HepG2 (cell line): ENCODE measurements at regions not wholly inside any gene's neighbourhood (a gene's known extent, or its start where the extent isn't known, plus 50 kb on each side); places are given as distances from the start of the nearest gene placed in this dataset.

ENCODE experiments used
- ATAC-seq: fragments of 200-7000 bp; cut with Tn5 transposase; 3 replicates; pipeline ENCODE4 v1.9.1; 2020; ENCODE audit warnings: mild to moderate bottlenecking, moderate library complexity
- BruUV-seq: library from RNA; stranded (reverse); fragments of 400-500 nt; replicated peaks from 2 replicates; lab custom pipeline; 2021; lab: Mats Ljungman, UMichigan
- CTCF ChIA-PET: fragments of 300-600 bp; formaldehyde crosslinking; extraction: SDS; loops from one replicate; lab custom pipeline; 2021; ENCODE audit warnings: low total read pairs, inconsistent platforms, low intra/inter-chr PET ratio; lab: Yijun Ruan, JAX
- POLR2A ChIA-PET: fragments of 350-600 bp; sonication (Branson Sonifier 250); formaldehyde crosslinking; loops from one replicate; lab custom pipeline; 2020; ENCODE audit warnings: antibody characterized with exemption, inconsistent platforms; lab: Yijun Ruan, JAX
- DNase-seq: peaks from one replicate; pipeline ENCODE4 v3.0.0-alpha.2; 2015; ENCODE audit warnings: low spot score
- FAIRE-seq: peaks from 3 replicates; lab custom pipeline; 2011; peaks lifted over from hg19 to GRCh38; lab: Jason Lieb, UNC
- H2AFZ ChIP-seq: one replicate; pipeline ENCODE4 v1.6.1; 2011; ENCODE audit warnings: low read length, inconsistent platforms
- H3K27ac ChIP-seq: fragments of 300-600 bp; 3 replicates; pipeline ENCODE4 v1.8.0; 2011; ENCODE audit warnings: mixed run types, mild to moderate bottlenecking, mixed read lengths, low read length, inconsistent platforms; ENCODE audit not compliant: insufficient read depth; ENCODE audit errors: extremely low read length
- H3K27me3 ChIP-seq, 2 experiments: fragments of 200-600 bp in 1 of 2; 2 replicates in 1 of 2; 3 replicates in 1 of 2; pipeline versions ENCODE4 v1.6.0 to v1.8.0; 2011; ENCODE audit warnings: low read length in 2 of 2, mild to moderate bottlenecking in 2 of 2, moderate library complexity in 2 of 2, inconsistent platforms in 1 of 2; ENCODE audit not compliant: insufficient read depth in 2 of 2, control insufficient read depth in 1 of 2
- H3K36me3 ChIP-seq, 2 experiments: fragments of 200-600 bp in 1 of 2; replicated peaks in 1 of 2; 2 replicates in 1 of 2; 3 replicates in 1 of 2; pipeline versions ENCODE4 v1.5.1 to v1.8.0; 2011; ENCODE audit warnings: low read length in 2 of 2, inconsistent platforms in 1 of 2; ENCODE audit not compliant: insufficient read depth in 2 of 2, control insufficient read depth in 1 of 2
- H3K4me1 ChIP-seq: 2 replicates; pipeline ENCODE4 v1.5.1; 2012; ENCODE audit warnings: low read length, inconsistent platforms; ENCODE audit not compliant: insufficient read depth
- H3K4me2 ChIP-seq: 2 replicates; pipeline ENCODE4 v1.6.0; 2011; ENCODE audit warnings: low read depth, low read length, inconsistent platforms
- H3K4me3 ChIP-seq, 3 experiments: fragments of 200-600 bp in 1 of 3; sonication (generic), shearing (Covaris generic) in 1 of 3; replicated peaks in 1 of 3; 2 replicates each; pipeline ENCODE4 v1.5.1; 2011 to 2016; ENCODE audit warnings: low read length in 3 of 3, inconsistent platforms in 2 of 3, low read depth in 2 of 3, mild to moderate bottlenecking in 2 of 3, control low read depth in 1 of 3, mixed read lengths in 1 of 3; ENCODE audit not compliant: insufficient read depth in 1 of 3
- H3K79me2 ChIP-seq: one replicate; pipeline ENCODE4 v1.6.1; 2011; ENCODE audit warnings: low read length, inconsistent platforms; ENCODE audit not compliant: insufficient read depth
- H3K9ac ChIP-seq: 2 replicates; pipeline ENCODE4 v1.6.0; 2011; ENCODE audit warnings: mild to moderate bottlenecking, low read depth, low read length, inconsistent platforms; ENCODE audit not compliant: insufficient read depth
- H3K9me3 ChIP-seq: 2 replicates; pipeline ENCODE4 v1.5.1; 2012; ENCODE audit warnings: mild to moderate bottlenecking, low read length
- H4K20me1 ChIP-seq: 2 replicates; pipeline ENCODE4 v1.6.0; 2011; ENCODE audit warnings: inconsistent platforms, mild to moderate bottlenecking, low read length, moderate library complexity; ENCODE audit not compliant: insufficient read depth
- ARID2 ChIP-seq: sonication (generic); formaldehyde crosslinking; IDR thresholded peaks from 2 replicates; pipeline ENCODE4 v1.8.1; 2022; ENCODE audit warnings: mild to moderate bottlenecking, missing genetic modification reagents, borderline replicate concordance
- ATAD3A ChIP-seq: sonication (generic); formaldehyde crosslinking; IDR thresholded peaks from 2 replicates; pipeline ENCODE4 v1.4.0; 2020; ENCODE audit warnings: missing genetic modification reagents
- BCL6 ChIP-seq: IDR thresholded peaks from 2 replicates; pipeline ENCODE4 v1.6.1; 2016; ENCODE audit warnings: missing genetic modification reagents, missing compliant biosample characterization
- CENPBD1 ChIP-seq: sonication (generic); formaldehyde crosslinking; IDR thresholded peaks from 2 replicates; pipeline ENCODE4 v1.8.0; 2022; ENCODE audit warnings: missing genetic modification reagents, low read depth, mild to moderate bottlenecking, borderline replicate concordance
- CERS6 ChIP-seq: sonication (generic); formaldehyde crosslinking; IDR thresholded peaks from 2 replicates; pipeline ENCODE4 v1.5.0; 2020; ENCODE audit warnings: missing genetic modification reagents
- GATAD1 ChIP-seq: IDR thresholded peaks from 2 replicates; pipeline ENCODE4 v1.6.1; 2016; ENCODE audit warnings: missing genetic modification reagents, missing compliant biosample characterization
- GZF1 ChIP-seq: sonication (generic); formaldehyde crosslinking; IDR thresholded peaks from 2 replicates; pipeline ENCODE4 v1.5.1; 2020; ENCODE audit warnings: mild to moderate bottlenecking, missing genetic modification reagents
- IRF2 ChIP-seq: IDR thresholded peaks from 2 replicates; pipeline ENCODE4 v1.6.1; 2018; ENCODE audit warnings: missing genetic modification reagents, missing compliant biosample characterization
- KLF16 ChIP-seq, 2 experiments: sonication (generic) in 1 of 2; formaldehyde crosslinking in 1 of 2; IDR thresholded peaks; 2 replicates each; pipeline versions ENCODE4 v1.6.1 to v1.8.0; 2016 to 2023; ENCODE audit warnings: missing genetic modification reagents in 2 of 2, missing compliant biosample characterization in 1 of 2
- MATR3 ChIP-seq: sonication (generic); formaldehyde crosslinking; IDR thresholded peaks from 2 replicates; pipeline ENCODE4 v1.4.0; 2020; ENCODE audit warnings: missing genetic modification reagents
- MED13 ChIP-seq: sonication (generic); formaldehyde crosslinking; IDR thresholded peaks from 2 replicates; pipeline ENCODE4 v1.5.0; 2020; ENCODE audit warnings: missing genetic modification reagents
- NFATC3 ChIP-seq: sonication (generic); formaldehyde crosslinking; IDR thresholded peaks from 2 replicates; pipeline ENCODE4 v1.5.1; 2020; ENCODE audit warnings: mild to moderate bottlenecking, missing genetic modification reagents
- NFRKB ChIP-seq: fragments of 450-650 bp; IDR thresholded peaks from 2 replicates; pipeline ENCODE4 v1.6.1; 2017
- PCBP1 ChIP-seq: fragments of 200-400 bp; formaldehyde crosslinking; IDR thresholded peaks from 2 replicates; pipeline ENCODE4 v1.6.1; 2017; ENCODE audit warnings: mild to moderate bottlenecking, low read depth, low read length, borderline replicate concordance
- RAD21 ChIP-seq: fragments of 450-650 bp; formaldehyde crosslinking; IDR thresholded peaks from 2 replicates; pipeline ENCODE4 v1.5.0; 2020; ENCODE audit warnings: mild to moderate bottlenecking
- SOX5 ChIP-seq: IDR thresholded peaks from 2 replicates; pipeline ENCODE4 v1.6.1; 2016; ENCODE audit warnings: borderline replicate concordance
- SP1 ChIP-seq, 2 experiments: fragments of 450-650 bp in 1 of 2; sonication (generic) in 1 of 2; formaldehyde crosslinking in 1 of 2; IDR thresholded peaks; 2 replicates each; pipeline versions ENCODE4 v1.4.0 to v1.6.1; 2016 to 2020; ENCODE audit warnings: missing genetic modification reagents in 1 of 2
- ZBTB7B ChIP-seq: sonication (generic); formaldehyde crosslinking; IDR thresholded peaks from 2 replicates; pipeline ENCODE4 v1.4.0; 2020; ENCODE audit warnings: missing genetic modification reagents
- ZNF34 ChIP-seq: sonication (generic); formaldehyde crosslinking; IDR thresholded peaks from 2 replicates; pipeline ENCODE4 v1.4.0; 2020; ENCODE audit warnings: mild to moderate bottlenecking, missing genetic modification reagents, borderline replicate concordance
- ZNF468 ChIP-seq: sonication (generic); formaldehyde crosslinking; IDR thresholded peaks from 2 replicates; pipeline ENCODE4 v1.8.0; 2022; ENCODE audit warnings: mild to moderate bottlenecking, moderate library complexity, missing genetic modification reagents
- ZNF674 ChIP-seq: sonication (generic); formaldehyde crosslinking; IDR thresholded peaks from 2 replicates; pipeline ENCODE4 v1.5.0; 2020; ENCODE audit warnings: low read depth, mild to moderate bottlenecking, missing genetic modification reagents
- ZNF816 ChIP-seq: sonication (generic); formaldehyde crosslinking; IDR thresholded peaks from 2 replicates; pipeline ENCODE4 v1.8.0; 2022; ENCODE audit warnings: missing genetic modification reagents, mild to moderate bottlenecking, borderline replicate concordance
- WGBS: methylation state at CpG from one replicate; pipeline ENCODE4 v1.1.6; 2017; ENCODE audit warnings: low lambda C conversion rate; 5-methylcytosine and 5-hydroxymethylcytosine counted together
- in situ Hi-C: cut with HindIII; loops from 2 replicates; pipeline ENCODE4 v1.10.0; 2017; ENCODE audit warnings: low pct_unique_long_range_greater_than_20kb; ENCODE audit not compliant: extremely low pct_ligation_motif_present
- intact Hi-C: fragments of 100-400 bp; cut with micrococcal nuclease; formaldehyde crosslinking; loops from one replicate; pipeline ENCODE4 v1.10.0; 2022; ENCODE audit not compliant: unreplicated experiment

DNA sequence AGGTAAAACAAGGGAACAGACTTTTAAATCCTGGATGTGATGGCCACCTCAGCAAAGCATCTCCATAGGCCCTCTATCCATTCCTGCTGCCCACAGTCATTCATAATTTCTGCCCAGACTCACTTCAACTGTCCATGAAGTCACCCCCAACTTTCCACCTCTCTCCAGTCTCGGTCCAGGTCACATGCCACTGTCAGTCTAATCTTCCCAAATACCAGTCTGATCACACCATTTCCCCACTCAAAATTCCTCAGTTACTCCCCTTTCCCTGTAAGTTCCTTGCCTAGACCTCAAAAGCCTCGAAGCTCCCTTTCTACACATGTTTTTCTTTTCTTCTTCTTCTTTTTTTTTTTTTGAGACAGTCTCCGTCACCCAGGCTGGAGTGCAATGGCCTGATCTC, 51.2 kb upstream of the HOPX start:
- intact Hi-C loops (no loop called here), in situ Hi-C loops (no loop called here)
- Histone ChIP-seq H4K20me1 (no peaks in the 10 kb centered on the region), H3K79me2 (no peaks in the 10 kb centered on the region), H2AFZ (no peak overlapping the region), H3K9me3 (no peaks in the 10 kb centered on the region), H3K4me2 (no peak overlapping the region), H3K27ac (no peak overlapping the region), H3K9ac (no peak overlapping the region), H3K4me1 (no peaks in the 10 kb centered on the region), H3K27me3 (no peaks in the 10 kb centered on the region; a peak in 2 of 5 replicates), H3K4me3 (no peak overlapping the region), H3K36me3 (no peaks in the 10 kb centered on the region)
- DNase-seq (no peak), ATAC-seq (no peak), FAIRE-seq (no peak)
- BruUV-seq: no TSS peak
- TF ChIP-seq CENPBD1 (CRISPR knock-in tag) (no peak), NFATC3 (CRISPR knock-in tag) (no peak), SOX5 (CRISPR knock-in tag) (no peak), GATAD1 (no peak), IRF2 (CRISPR knock-in tag) (no peak), BCL6 (no peak), ZBTB7B (no peak), SP1 (IDR thresholded peaks at IDR 0.05) (no peak), SP1 (CRISPR knock-in tag; IDR thresholded peaks at IDR 0.05) (no peak), ZNF34 (CRISPR knock-in tag) (no peak), ARID2 (no peak)
- ChIA-PET POLR2A (no interaction called here), CTCF (no interaction called here)
- WGBS: 44% methylated on average over 3 of the region's 3 CpGs

DNA sequence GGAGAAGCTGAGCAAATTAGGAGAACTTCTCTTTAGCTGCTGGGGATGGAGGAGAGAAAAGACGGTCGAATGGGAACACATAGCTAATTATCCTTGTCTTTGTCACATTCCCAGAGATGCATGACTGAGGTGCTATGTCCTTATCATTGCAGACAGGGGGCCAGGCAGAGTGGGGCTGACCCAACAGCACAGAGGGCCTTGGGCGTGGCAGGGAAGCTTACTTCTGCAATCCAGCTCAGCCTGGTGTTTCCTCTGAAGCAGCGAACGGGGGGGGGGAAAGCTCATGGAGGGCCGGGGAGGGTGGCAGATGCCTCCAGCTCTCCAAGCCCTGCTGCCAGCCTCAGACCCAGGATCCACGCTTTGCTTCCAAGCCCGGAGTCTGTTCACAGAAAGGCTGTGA, 50.8 kb upstream of the HOPX start:
- intact Hi-C loops (no loop called here), in situ Hi-C loops (no loop called here)
- no peak overlapping the region for H2AFZ ChIP-seq
- ChIA-PET POLR2A (no interaction called here), CTCF (no interaction called here)
- H3K4me3 ChIP-seq: no peak overlapping the region
- BruUV-seq: no TSS peak
- H3K9ac ChIP-seq: no peak overlapping the region
- no peak overlapping the region for H3K4me2 ChIP-seq
- ATAC-seq (no peak), FAIRE-seq (no peak), DNase-seq (no peak)
- no peaks in the 10 kb centered on the region for H4K20me1 ChIP-seq
- WGBS: 65% methylated on average over 2 of the region's 8 CpGs
- no peaks in the 10 kb centered on the region for H3K79me2 ChIP-seq
- no peaks in the 10 kb centered on the region for H3K9me3 ChIP-seq
- no peak overlapping the region for H3K27ac ChIP-seq
- H3K27me3 ChIP-seq: no peaks in the 10 kb centered on the region; a peak in 2 of 5 replicates
- H3K36me3 ChIP-seq: no peaks in the 10 kb centered on the region
- no peaks in the 10 kb centered on the region for H3K4me1 ChIP-seq
- TF ChIP-seq KLF16 (CRISPR knock-in tag; IDR thresholded peaks at IDR 0.05) (no peak), MATR3 (CRISPR knock-in tag) (no peak), PCBP1 (no peak), ZNF674 (CRISPR knock-in tag) (no peak), ZNF468 (CRISPR knock-in tag) (no peak), ATAD3A (CRISPR knock-in tag) (no peak), GZF1 (no peak), ZNF816 (no peak), CERS6 (CRISPR knock-in tag) (no peak), NFRKB (no peak), RAD21 (CRISPR knock-in tag) (no peak), MED13 (CRISPR knock-in tag) (no peak)
